ENCODE measurements at regions not wholly inside any gene's neighbourhood (a gene's known extent, or its start where the extent isn't known, plus 50 kb on each side); places are given as distances from the start of the nearest gene placed in this dataset.

GRCh38 chr4:123579961-123580360 lies 183.4 kb downstream of the SPRY1 start:
- intact Hi-C loops (cut with DNase I): no loop called here
- Histone ChIP-seq H3K36me3 (ENCODE audit: control insufficient read depth in 1 of 2, insufficient read depth in 2 of 2, low read length in 1 of 2) (no peaks in the 10 kb centered on the region), H3K27ac (ENCODE audit: low read depth in 1 of 2, low read length in 2 of 2) (no peak overlapping the region), H3K4me1 (ENCODE audit: control insufficient read depth in 1 of 2, insufficient read depth in 2 of 2, low read length in 2 of 2) (no peaks in the 10 kb centered on the region), H3K4me3 (ENCODE audit: low read length in 2 of 2) (no peak overlapping the region), H3K27me3 (ENCODE audit: control insufficient read depth in 1 of 2, insufficient read depth in 2 of 2, low read length in 1 of 2) (no peaks in the 10 kb centered on the region), H3K9me3 (ENCODE audit: control insufficient read depth, low read length) (peaks cover 1% of the 10 kb centered on the region)
- no peak for ATAC-seq (ENCODE audit: low FRiP score)
- WGBS, 2 donors: 86 to 93% methylated on average over 2 of the region's 2 CpGs
- DNase-seq: no peak

GRCh38 chr4:123580981-123581664 lies 184.5 kb downstream of the SPRY1 start:
- H3K9me3 ChIP-seq (ENCODE audit: control insufficient read depth, low read length): peaks cover 1% of the 10 kb centered on the region
- 94 to 96% methylated on average over 8 of the region's 8 CpGs for WGBS, 2 donors
- intact Hi-C loops (cut with DNase I): no loop called here
- H3K27ac ChIP-seq (ENCODE audit: low read depth in 1 of 2, low read length in 2 of 2): no peak overlapping the region
- DNase-seq (no peak), ATAC-seq (ENCODE audit: low FRiP score) (no peak)
- no peaks in the 10 kb centered on the region for H3K27me3 ChIP-seq (ENCODE audit: control insufficient read depth in 1 of 2, insufficient read depth in 2 of 2, low read length in 1 of 2)
- no peaks in the 10 kb centered on the region for H3K4me1 ChIP-seq (ENCODE audit: control insufficient read depth in 1 of 2, insufficient read depth in 2 of 2, low read length in 2 of 2)
- no peaks in the 10 kb centered on the region for H3K36me3 ChIP-seq (ENCODE audit: control insufficient read depth in 1 of 2, insufficient read depth in 2 of 2, low read length in 1 of 2)
- H3K4me3 ChIP-seq (ENCODE audit: low read length in 2 of 2): no peak overlapping the region

GRCh38 chr4:123581802-123582201 lies 185.2 kb downstream of the SPRY1 start:
- Histone ChIP-seq H3K27me3 (ENCODE audit: control insufficient read depth in 1 of 2, insufficient read depth in 2 of 2, low read length in 1 of 2) (no peaks in the 10 kb centered on the region), H3K4me3 (ENCODE audit: low read length in 2 of 2) (no peak overlapping the region), H3K4me1 (ENCODE audit: control insufficient read depth in 1 of 2, insufficient read depth in 2 of 2, low read length in 2 of 2) (no peaks in the 10 kb centered on the region), H3K27ac (ENCODE audit: low read depth in 1 of 2, low read length in 2 of 2) (no peak overlapping the region), H3K9me3 (ENCODE audit: control insufficient read depth, low read length) (peaks cover 1% of the 10 kb centered on the region), H3K36me3 (ENCODE audit: control insufficient read depth in 1 of 2, insufficient read depth in 2 of 2, low read length in 1 of 2) (no peaks in the 10 kb centered on the region)
- DNase-seq: no peak
- no peak for ATAC-seq (ENCODE audit: low FRiP score)
- 92 to 96% methylated on average over 3 of the region's 3 CpGs for WGBS, 2 donors
- intact Hi-C loops (cut with DNase I): no loop called here

DNA sequence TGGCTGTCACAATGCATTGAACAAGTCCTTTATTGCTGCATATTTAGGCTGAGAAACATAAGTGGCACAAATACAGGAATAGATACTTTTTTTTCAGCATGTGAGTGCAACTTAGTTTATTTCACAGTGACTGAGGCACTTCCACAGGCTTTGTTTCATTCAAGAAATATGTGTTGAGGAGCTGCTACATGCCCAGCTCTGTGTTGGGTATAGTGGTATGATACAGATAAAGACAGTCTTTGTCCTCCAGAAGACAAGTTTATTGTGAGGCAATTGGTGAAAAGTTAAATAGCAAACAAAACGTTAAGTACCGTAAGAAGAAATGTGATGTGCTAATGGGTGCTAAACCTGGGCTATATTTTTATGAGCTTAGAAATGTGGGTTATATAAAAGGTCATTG lies 186.4 kb downstream of the SPRY1 start:
- Histone ChIP-seq H3K4me1 (ENCODE audit: control insufficient read depth in 1 of 2, insufficient read depth in 2 of 2, low read length in 2 of 2) (peaks cover 0 to under 1% of the 10 kb centered on the region in 2 donors), H3K36me3 (ENCODE audit: control insufficient read depth in 1 of 2, insufficient read depth in 2 of 2, low read length in 1 of 2) (no peaks in the 10 kb centered on the region), H3K27me3 (ENCODE audit: control insufficient read depth in 1 of 2, insufficient read depth in 2 of 2, low read length in 1 of 2) (no peaks in the 10 kb centered on the region), H3K27ac (ENCODE audit: low read depth in 1 of 2, low read length in 2 of 2) (no peak overlapping the region), H3K4me3 (ENCODE audit: low read length in 2 of 2) (no peak overlapping the region), H3K9me3 (ENCODE audit: control insufficient read depth, low read length) (peaks cover 1% of the 10 kb centered on the region)
- WGBS, 2 donors: 95 to 100% methylated on average over 2 of the region's 2 CpGs
- ATAC-seq (ENCODE audit: low FRiP score): no peak
- DNase-seq: no peak
- intact Hi-C loops (cut with DNase I): no loop called here

DNA sequence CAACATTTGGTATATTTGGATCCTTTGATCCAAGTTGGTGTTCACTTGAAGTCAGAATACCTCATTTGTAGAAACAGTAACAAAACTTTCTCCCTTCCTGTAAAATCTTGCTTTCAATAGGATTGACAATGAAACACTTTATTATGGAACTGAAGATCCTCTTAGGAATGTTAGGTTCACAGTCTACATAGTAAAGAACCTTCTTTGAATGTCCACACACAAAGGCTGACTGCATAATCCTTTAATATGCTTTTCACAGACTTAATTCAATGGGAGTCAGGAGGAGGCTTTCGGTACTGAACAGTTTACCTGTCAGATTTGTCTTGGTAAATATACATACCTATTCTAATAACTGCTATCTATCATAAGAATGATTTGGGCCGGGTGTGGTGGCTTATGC lies 188.5 kb downstream of the SPRY1 start:
- no peaks in the 10 kb centered on the region for H3K27me3 ChIP-seq (ENCODE audit: control insufficient read depth in 1 of 2, insufficient read depth in 2 of 2, low read length in 1 of 2)
- WGBS, 2 donors: 93 to 95% methylated on average over 2 of the region's 2 CpGs
- peaks cover 1% of the 10 kb centered on the region for H3K9me3 ChIP-seq (ENCODE audit: control insufficient read depth, low read length)
- intact Hi-C loops (cut with DNase I): loop anchor here in 1 of 2 donors (5.0 kb wide), 1 partner anchor 67 kb away; no protein-coding TSS in a partner anchor
- H3K4me1 ChIP-seq (ENCODE audit: control insufficient read depth in 1 of 2, insufficient read depth in 2 of 2, low read length in 2 of 2): peaks cover 0 to 1% of the 10 kb centered on the region in 2 donors
- no peak overlapping the region for H3K4me3 ChIP-seq (ENCODE audit: low read length in 2 of 2)
- H3K36me3 ChIP-seq (ENCODE audit: control insufficient read depth in 1 of 2, insufficient read depth in 2 of 2, low read length in 1 of 2): no peaks in the 10 kb centered on the region
- DNase-seq (no peak), ATAC-seq (ENCODE audit: low FRiP score) (no peak)
- H3K27ac ChIP-seq (ENCODE audit: low read depth in 1 of 2, low read length in 2 of 2): no peak overlapping the region

DNA sequence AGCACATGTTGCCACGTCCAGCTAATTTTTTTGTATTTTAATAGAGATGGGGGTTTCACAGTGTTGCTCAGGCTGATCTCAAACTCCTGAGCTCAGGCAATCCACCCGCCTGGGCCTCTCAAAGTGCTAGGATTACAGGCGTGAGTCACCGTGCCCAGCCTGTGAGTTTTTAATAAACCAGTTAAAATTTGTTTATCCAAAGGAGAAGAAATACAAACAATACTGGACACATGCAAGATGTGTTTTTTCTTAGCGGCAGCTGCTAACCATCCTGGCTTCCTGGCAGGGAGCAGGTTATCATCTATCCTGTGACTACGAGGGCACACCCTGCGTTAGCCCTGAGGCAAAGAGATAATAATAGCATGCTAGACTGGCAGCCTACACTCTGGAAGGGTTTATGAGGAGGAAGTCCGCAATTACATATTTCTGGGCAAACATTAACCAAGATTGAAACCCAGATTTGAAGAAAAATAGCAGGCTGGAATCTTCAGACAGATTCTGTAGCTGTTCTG lies 191.4 kb downstream of the SPRY1 start:
- H3K27me3 ChIP-seq (ENCODE audit: control insufficient read depth in 1 of 2, insufficient read depth in 2 of 2, low read length in 1 of 2): no peaks in the 10 kb centered on the region
- DNase-seq (peak in 1 of 2 donors; percentile 53), ATAC-seq (ENCODE audit: low FRiP score) (peak; percentile 43)
- H3K4me3 ChIP-seq (ENCODE audit: low read length in 2 of 2): no peak overlapping the region
- H3K4me1 ChIP-seq (ENCODE audit: control insufficient read depth in 1 of 2, insufficient read depth in 2 of 2, low read length in 2 of 2): peaks cover 0 to 4% of the 10 kb centered on the region in 2 donors
- no peaks in the 10 kb centered on the region for H3K36me3 ChIP-seq (ENCODE audit: control insufficient read depth in 1 of 2, insufficient read depth in 2 of 2, low read length in 1 of 2)
- H3K27ac ChIP-seq (ENCODE audit: low read depth in 1 of 2, low read length in 2 of 2): peak overlapping the region; percentile 77 to 95
- no peaks in the 10 kb centered on the region for H3K9me3 ChIP-seq (ENCODE audit: control insufficient read depth, low read length)
- intact Hi-C loops (cut with DNase I): loop anchor here in 1 of 2 donors (5.0 kb wide), 1 partner anchor 64 kb away; no protein-coding TSS in a partner anchor
- 33 to 37% methylated on average over 8 of the region's 8 CpGs for WGBS, 2 donors

DNA sequence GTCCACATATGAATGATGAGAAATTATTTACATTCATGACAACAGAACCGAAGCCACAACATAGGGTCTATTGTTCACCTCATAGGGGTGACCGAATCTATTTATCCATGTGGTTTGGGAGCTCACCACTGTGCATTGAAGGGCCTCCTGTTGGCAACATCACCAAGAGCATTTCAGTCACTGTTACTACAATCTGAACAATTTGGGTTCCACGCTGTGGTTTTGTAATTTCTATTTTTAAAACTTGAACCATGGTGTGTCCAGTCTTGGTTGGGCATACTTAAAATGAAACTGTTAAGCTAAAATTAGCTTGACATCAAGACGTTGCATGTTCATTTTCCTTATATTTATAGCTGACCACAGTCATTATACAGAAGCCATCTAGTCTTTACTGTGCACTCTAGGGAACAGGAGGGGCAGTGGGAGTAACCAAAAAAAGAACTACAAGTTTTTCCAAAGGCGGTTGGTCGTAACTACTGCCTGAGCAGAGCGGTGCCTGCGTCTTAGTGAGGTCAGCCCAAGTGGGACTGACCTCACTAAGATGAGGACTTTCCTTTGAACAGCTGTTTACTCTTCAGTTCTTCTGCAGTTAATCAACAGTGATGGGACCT lies 192.1 kb downstream of the SPRY1 start:
- peak; percentile 81 for ATAC-seq (ENCODE audit: low FRiP score)
- WGBS, 2 donors: 22 to 31% methylated on average over 8 of the region's 8 CpGs
- Histone ChIP-seq H3K27ac (ENCODE audit: low read depth in 1 of 2, low read length in 2 of 2) (peak overlapping the region; percentile 77 to 92), H3K4me1 (ENCODE audit: control insufficient read depth in 1 of 2, insufficient read depth in 2 of 2, low read length in 2 of 2) (peaks cover 0 to 4% of the 10 kb centered on the region in 2 donors), H3K36me3 (ENCODE audit: control insufficient read depth in 1 of 2, insufficient read depth in 2 of 2, low read length in 1 of 2) (no peaks in the 10 kb centered on the region), H3K4me3 (ENCODE audit: low read length in 2 of 2) (no peak overlapping the region), H3K27me3 (ENCODE audit: control insufficient read depth in 1 of 2, insufficient read depth in 2 of 2, low read length in 1 of 2) (no peaks in the 10 kb centered on the region), H3K9me3 (ENCODE audit: control insufficient read depth, low read length) (no peaks in the 10 kb centered on the region)
- DNase-seq: no peak
- intact Hi-C loops (cut with DNase I): loop anchor here in 1 of 2 donors (5.0 kb wide), 1 partner anchor 64 kb away; no protein-coding TSS in a partner anchor

DNA sequence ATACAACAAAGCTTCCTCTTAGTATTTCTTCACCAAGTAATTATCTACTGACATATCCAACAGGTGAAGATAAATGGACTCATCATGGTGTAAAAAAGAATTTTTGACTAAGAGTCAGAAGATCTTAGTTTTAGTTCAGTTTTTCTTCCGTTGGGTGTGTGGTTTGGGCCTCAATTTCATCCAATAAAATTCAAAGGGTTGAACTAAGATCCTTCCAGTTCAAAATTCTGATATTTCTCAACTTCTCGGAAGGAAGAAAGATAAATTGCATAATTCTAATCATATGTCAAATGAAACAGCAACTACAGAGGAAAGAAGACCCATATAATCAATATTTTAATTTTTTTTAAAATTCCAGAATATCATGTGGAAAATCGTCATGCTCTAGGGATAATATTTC lies 192.7 kb downstream of the SPRY1 start:
- Histone ChIP-seq H3K27me3 (ENCODE audit: control insufficient read depth in 1 of 2, insufficient read depth in 2 of 2, low read length in 1 of 2) (no peaks in the 10 kb centered on the region), H3K9me3 (ENCODE audit: control insufficient read depth, low read length) (no peaks in the 10 kb centered on the region), H3K27ac (ENCODE audit: low read depth in 1 of 2, low read length in 2 of 2) (peak overlapping the region in 1 of 2 donors; percentile 70), H3K4me3 (ENCODE audit: low read length in 2 of 2) (no peak overlapping the region), H3K36me3 (ENCODE audit: control insufficient read depth in 1 of 2, insufficient read depth in 2 of 2, low read length in 1 of 2) (no peaks in the 10 kb centered on the region), H3K4me1 (ENCODE audit: control insufficient read depth in 1 of 2, insufficient read depth in 2 of 2, low read length in 2 of 2) (peaks cover 0 to 4% of the 10 kb centered on the region in 2 donors)
- ATAC-seq (ENCODE audit: low FRiP score): no peak
- no peak for DNase-seq
- intact Hi-C loops (cut with DNase I): loop anchor here in 1 of 2 donors (5.0 kb wide), 1 partner anchor 63 kb away; no protein-coding TSS in a partner anchor
- 94% methylated on average over 3 of the region's 3 CpGs for WGBS, 2 donors

- WGBS, 2 donors: 94% methylated on average over 2 of the region's 2 CpGs
- DNase-seq: no peak
Measured at GRCh38 chr4:123591875-123592274, 195.3 kb downstream of the SPRY1 start.

More at GRCh38 chr4:123591875-123592274, 195.3 kb downstream of the SPRY1 start:
- no peaks in the 10 kb centered on the region for H3K36me3 ChIP-seq (ENCODE audit: control insufficient read depth in 1 of 2, insufficient read depth in 2 of 2, low read length in 1 of 2)
- ATAC-seq (ENCODE audit: low FRiP score): no peak
- no peaks in the 10 kb centered on the region for H3K9me3 ChIP-seq (ENCODE audit: control insufficient read depth, low read length)
- H3K27me3 ChIP-seq (ENCODE audit: control insufficient read depth in 1 of 2, insufficient read depth in 2 of 2, low read length in 1 of 2): no peaks in the 10 kb centered on the region
- intact Hi-C loops (cut with DNase I): no loop called here
- peaks cover 0 to 4% of the 10 kb centered on the region in 2 donors for H3K4me1 ChIP-seq (ENCODE audit: control insufficient read depth in 1 of 2, insufficient read depth in 2 of 2, low read length in 2 of 2)
- no peak overlapping the region for H3K27ac ChIP-seq (ENCODE audit: low read depth in 1 of 2, low read length in 2 of 2)
- no peak overlapping the region for H3K4me3 ChIP-seq (ENCODE audit: low read length in 2 of 2)

Data from aorta (tissue), 5 donors.